Mesenchymal stem cell (in vitro differentiated cells and primary cell): ENCODE measurements at regions not wholly inside any gene's neighbourhood (a gene's known extent, or its start where the extent isn't known, plus 50 kb on each side); places are given as distances from the start of the nearest gene placed in this dataset.

Source experiments
- DNase-seq: peaks from one replicate; pipeline ENCODE4 v3.0.0-alpha.2; 2013
- H2AFZ ChIP-seq: one replicate; pipeline ENCODE4 v1.6.1; 2013; ENCODE audit warnings: low read depth, mild to moderate bottlenecking, control low read depth, inconsistent platforms, low read length, moderate library complexity
- H2AK5ac ChIP-seq: 2 replicates; pipeline ENCODE4 v1.6.1; 2013; ENCODE audit warnings: low read length, moderate library complexity, mild to moderate bottlenecking, inconsistent platforms; ENCODE audit not compliant: severe bottlenecking
- H2BK120ac ChIP-seq: one replicate; pipeline ENCODE4 v1.6.1; 2013; ENCODE audit warnings: low read depth, mild to moderate bottlenecking, inconsistent platforms, low read length, moderate library complexity
- H2BK12ac ChIP-seq, 2 experiments: one replicate each; pipeline ENCODE4 v1.6.1; 2013; ENCODE audit warnings: inconsistent platforms in 2 of 2, low read length in 2 of 2, mild to moderate bottlenecking in 2 of 2, moderate library complexity in 2 of 2, control low read depth in 1 of 2
- H2BK15ac ChIP-seq: one replicate; pipeline ENCODE4 v1.6.1; 2013; ENCODE audit warnings: mild to moderate bottlenecking, low read depth, inconsistent platforms; ENCODE audit not compliant: poor library complexity, severe bottlenecking
- H2BK5ac ChIP-seq: 2 replicates; pipeline ENCODE4 v1.6.1; 2013; ENCODE audit warnings: low read depth, mild to moderate bottlenecking, low read length, control low read depth, inconsistent platforms; ENCODE audit not compliant: poor library complexity, severe bottlenecking
- H3K14ac ChIP-seq, 2 experiments: one replicate each; pipeline ENCODE4 v1.6.1; 2013; ENCODE audit warnings: inconsistent platforms in 2 of 2, low read length in 2 of 2, control low read depth in 1 of 2, mild to moderate bottlenecking in 1 of 2, moderate library complexity in 1 of 2
- H3K18ac ChIP-seq, 2 experiments: one replicate each; pipeline ENCODE4 v1.6.1; 2013; ENCODE audit warnings: inconsistent platforms in 2 of 2, low read length in 2 of 2, control low read depth in 1 of 2, low read depth in 1 of 2, mild to moderate bottlenecking in 1 of 2
- H3K23ac ChIP-seq, 2 experiments: one replicate each; pipeline ENCODE4 v1.6.1; 2013; ENCODE audit warnings: inconsistent platforms in 2 of 2, low read length in 2 of 2, mild to moderate bottlenecking in 2 of 2, moderate library complexity in 2 of 2, control low read depth in 1 of 2
- H3K27ac ChIP-seq: 2 replicates; pipeline ENCODE4 v1.5.1; 2013; ENCODE audit warnings: mild to moderate bottlenecking, moderate library complexity, low read length, control low read depth, inconsistent platforms; ENCODE audit not compliant: poor library complexity, severe bottlenecking
- H3K27me3 ChIP-seq, 2 experiments: 2 replicates each; pipeline versions ENCODE4 v1.6.1 to v1.7.0; 2013; ENCODE audit warnings: low read length in 2 of 2, mild to moderate bottlenecking in 2 of 2, moderate library complexity in 2 of 2, control low read depth in 1 of 2, inconsistent platforms in 1 of 2; ENCODE audit not compliant: control insufficient read depth in 1 of 2, insufficient read depth in 1 of 2
- H3K36me3 ChIP-seq, 2 experiments: 2 replicates each; pipeline versions ENCODE4 v1.6.1 to v1.7.0; 2013; ENCODE audit warnings: low read length in 2 of 2, control low read depth in 1 of 2, inconsistent platforms in 1 of 2, low read depth in 1 of 2, mild to moderate bottlenecking in 1 of 2; ENCODE audit not compliant: insufficient read depth in 2 of 2, control insufficient read depth in 1 of 2
- H3K4ac ChIP-seq, 2 experiments: one replicate each; pipeline ENCODE4 v1.6.1; 2013; ENCODE audit warnings: inconsistent platforms in 2 of 2, low read length in 2 of 2, mild to moderate bottlenecking in 2 of 2, moderate library complexity in 2 of 2, control low read depth in 1 of 2, low read depth in 1 of 2
- H3K4me1 ChIP-seq: 2 replicates; pipeline ENCODE4 v1.6.1; 2013; ENCODE audit warnings: low read depth, low read length, control low read depth; ENCODE audit not compliant: control insufficient read depth, insufficient read depth
- H3K4me2 ChIP-seq: 2 replicates; pipeline ENCODE4 v1.6.1; 2013; ENCODE audit warnings: low read length, mild to moderate bottlenecking, inconsistent platforms; ENCODE audit not compliant: poor library complexity, severe bottlenecking
- H3K4me3 ChIP-seq, 2 experiments: 2 replicates each; pipeline versions ENCODE4 v1.5.1 to v1.7.0; 2013; ENCODE audit warnings: low read length in 2 of 2, mild to moderate bottlenecking in 2 of 2, control low read depth in 1 of 2, low read depth in 1 of 2; ENCODE audit not compliant: insufficient read depth in 1 of 2
- H3K79me1 ChIP-seq: replicated peaks from 2 replicates; pipeline ENCODE4 v1.6.1; 2013; ENCODE audit warnings: mild to moderate bottlenecking, control low read depth, low read length, inconsistent platforms; ENCODE audit not compliant: poor library complexity, severe bottlenecking
- H3K9ac ChIP-seq: 2 replicates; pipeline ENCODE4 v1.7.0; 2013; ENCODE audit warnings: mild to moderate bottlenecking, low read length, moderate library complexity
- H3K9me3 ChIP-seq: 2 replicates; pipeline ENCODE4 v1.7.0; 2013; ENCODE audit warnings: mild to moderate bottlenecking, low read length; ENCODE audit not compliant: control insufficient read depth
- H4K8ac ChIP-seq: one replicate; pipeline ENCODE4 v1.6.1; 2013; ENCODE audit warnings: inconsistent platforms, mild to moderate bottlenecking, low read length, moderate library complexity
- H4K91ac ChIP-seq: one replicate; pipeline ENCODE4 v1.6.1; 2013; ENCODE audit warnings: mild to moderate bottlenecking, low read length, inconsistent platforms
- WGBS: methylation state at CpG from one replicate; pipeline ENCODE4 v1.1.7; 2013; ENCODE audit warnings: mixed read lengths; 5-methylcytosine and 5-hydroxymethylcytosine counted together

GRCh38 chr2:181143790-181144300, 163.4 kb downstream of the UBE2E3 start:
- Histone ChIP-seq H3K18ac (no peak overlapping the region), H3K4me3 (no peak overlapping the region)
- WGBS, result no CpG with 5 or more reads among the region's 2 CpGs

GRCh38 chr2:181145645-181146044, 165.2 kb downstream of the UBE2E3 start:
- no peak overlapping the region for H2AK5ac ChIP-seq
- no peak overlapping the region for H2BK120ac ChIP-seq
- H3K4me1 ChIP-seq, result no peaks in the 10 kb centered on the region
- H3K27me3 ChIP-seq, result no peaks in the 10 kb centered on the region
- no peak overlapping the region for H3K14ac ChIP-seq
- no peak overlapping the region for H3K18ac ChIP-seq
- no peak overlapping the region for H2AFZ ChIP-seq
- no peak overlapping the region for H3K4ac ChIP-seq
- H3K4me3 ChIP-seq, result no peak overlapping the region
- no peak overlapping the region for H2BK15ac ChIP-seq
- H3K9ac ChIP-seq, result no peak overlapping the region
- no peak overlapping the region for H2BK12ac ChIP-seq
- H3K9me3 ChIP-seq, result no peaks in the 10 kb centered on the region
- H3K4me2 ChIP-seq, result no peak overlapping the region
- no peak overlapping the region for H4K8ac ChIP-seq
- H3K79me1 ChIP-seq, result no peaks in the 10 kb centered on the region
- no peak overlapping the region for H4K91ac ChIP-seq
- WGBS, result 95% methylated on average over 21 of the region's 22 CpGs
- H3K27ac ChIP-seq, result no peak overlapping the region
- no peak overlapping the region for H2BK5ac ChIP-seq
- no peak overlapping the region for H3K23ac ChIP-seq
- no peaks in the 10 kb centered on the region for H3K36me3 ChIP-seq
- no peak for DNase-seq

More at GRCh38 chr2:181143790-181144300, 163.4 kb downstream of the UBE2E3 start:
- Histone ChIP-seq H2AFZ (no peak overlapping the region), H3K27me3 (no peaks in the 10 kb centered on the region), H3K9ac (no peak overlapping the region), H2BK120ac (no peak overlapping the region), H3K14ac (no peak overlapping the region), H4K91ac (no peak overlapping the region), H3K36me3 (no peaks in the 10 kb centered on the region), H3K79me1 (no peaks in the 10 kb centered on the region), H2BK12ac (no peak overlapping the region), H3K4me1 (no peaks in the 10 kb centered on the region), H3K4me2 (no peak overlapping the region), H3K9me3 (no peaks in the 10 kb centered on the region), H2BK5ac (no peak overlapping the region), H2AK5ac (no peak overlapping the region), H3K27ac (no peak overlapping the region), H2BK15ac (no peak overlapping the region), H3K23ac (no peak overlapping the region), H3K4ac (no peak overlapping the region), H4K8ac (no peak overlapping the region)
- DNase-seq, result no peak

- no peak overlapping the region for H3K9ac ChIP-seq
- no peak overlapping the region for H2BK5ac ChIP-seq
- no peak overlapping the region for H2BK120ac ChIP-seq
- H4K8ac ChIP-seq, result no peak overlapping the region
- H3K23ac ChIP-seq, result no peak overlapping the region
- no peaks in the 10 kb centered on the region for H3K4me1 ChIP-seq
- no peaks in the 10 kb centered on the region for H3K9me3 ChIP-seq
- no peak overlapping the region for H3K14ac ChIP-seq
- H4K91ac ChIP-seq, result no peak overlapping the region
- no peak for DNase-seq
- H2AK5ac ChIP-seq, result no peak overlapping the region
- no peak overlapping the region for H3K4me3 ChIP-seq
- no peak overlapping the region for H3K4ac ChIP-seq
- 81% methylated on average over 2 of the region's 2 CpGs for WGBS
- H3K36me3 ChIP-seq, result no peaks in the 10 kb centered on the region
- no peak overlapping the region for H2AFZ ChIP-seq
- H3K18ac ChIP-seq, result no peak overlapping the region
- no peak overlapping the region for H3K27ac ChIP-seq
- no peak overlapping the region for H2BK12ac ChIP-seq
- H3K4me2 ChIP-seq, result no peak overlapping the region
- H2BK15ac ChIP-seq, result no peak overlapping the region
- no peaks in the 10 kb centered on the region for H3K27me3 ChIP-seq
- no peaks in the 10 kb centered on the region for H3K79me1 ChIP-seq
These were observed 165.8 kb downstream of the UBE2E3 start for GRCh38 chr2:181146171-181146570.

- no peak overlapping the region for H2AFZ ChIP-seq
- no peak overlapping the region for H4K91ac ChIP-seq
- no peak overlapping the region for H4K8ac ChIP-seq
These were observed 168.7 kb downstream of the UBE2E3 start for GRCh38 chr2:181149056-181149455.

More at GRCh38 chr2:181149056-181149455, 168.7 kb downstream of the UBE2E3 start:
- H2BK12ac ChIP-seq, result no peak overlapping the region
- no peak overlapping the region for H2BK5ac ChIP-seq
- H3K14ac ChIP-seq, result no peak overlapping the region
- H2BK15ac ChIP-seq, result no peak overlapping the region
- no peak overlapping the region for H3K4me2 ChIP-seq
- 85% methylated on average over 1 of the region's 2 CpGs for WGBS
- no peak overlapping the region for H2BK120ac ChIP-seq
- no peak overlapping the region for H3K23ac ChIP-seq
- H3K4ac ChIP-seq, result no peak overlapping the region
- no peaks in the 10 kb centered on the region for H3K79me1 ChIP-seq
- no peak for DNase-seq
- H3K27ac ChIP-seq, result no peak overlapping the region
- no peak overlapping the region for H3K4me3 ChIP-seq
- no peaks in the 10 kb centered on the region for H3K36me3 ChIP-seq
- no peaks in the 10 kb centered on the region for H3K4me1 ChIP-seq
- no peaks in the 10 kb centered on the region for H3K27me3 ChIP-seq
- H3K18ac ChIP-seq, result no peak overlapping the region
- no peak overlapping the region for H2AK5ac ChIP-seq
- H3K9me3 ChIP-seq, result no peaks in the 10 kb centered on the region
- H3K9ac ChIP-seq, result no peak overlapping the region
